NT2/D1 (cell line): ENCODE measurements at regions not wholly inside any gene's neighbourhood (a gene's known extent, or its start where the extent isn't known, plus 50 kb on each side); places are given as distances from the start of the nearest gene placed in this dataset.

Experiments used
- YY1 ChIP-seq: IDR thresholded peaks from 2 replicates; pipeline ENCODE4 v1.6.1; 2011; ENCODE audit not compliant: insufficient read length, insufficient read depth
- ZNF274 ChIP-seq: IDR thresholded peaks from 2 replicates; pipeline ENCODE4 v1.6.1; 2011; ENCODE audit warnings: mild to moderate bottlenecking, low read depth, low read length

DNA sequence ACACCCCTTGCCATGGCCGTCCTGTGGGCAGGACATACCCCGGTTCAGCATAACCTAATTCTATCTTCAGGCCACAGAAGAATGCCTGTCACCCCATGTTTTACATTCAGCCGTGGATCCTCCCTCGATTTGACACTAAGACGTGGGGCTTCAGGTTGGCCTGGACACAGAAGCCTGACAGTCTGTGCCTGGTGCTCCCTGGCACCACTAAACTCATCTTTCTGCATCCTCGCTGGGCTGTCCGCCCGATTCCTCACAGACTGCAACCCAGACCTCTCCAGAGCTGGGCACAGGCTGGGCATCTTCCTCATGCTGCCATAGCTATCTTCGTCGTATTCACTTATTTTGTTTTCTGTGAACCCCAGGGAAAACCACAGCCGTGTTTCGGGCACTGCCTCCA lies 117.8 kb upstream of the IQSEC1 start:
- no peak for TF ChIP-seq YY1
- TF ChIP-seq ZNF274: no peak
